ENCODE measurements at regions not wholly inside any gene's neighbourhood (a gene's known extent, or its start where the extent isn't known, plus 50 kb on each side); places are given as distances from the start of the nearest gene placed in this dataset.

DNA sequence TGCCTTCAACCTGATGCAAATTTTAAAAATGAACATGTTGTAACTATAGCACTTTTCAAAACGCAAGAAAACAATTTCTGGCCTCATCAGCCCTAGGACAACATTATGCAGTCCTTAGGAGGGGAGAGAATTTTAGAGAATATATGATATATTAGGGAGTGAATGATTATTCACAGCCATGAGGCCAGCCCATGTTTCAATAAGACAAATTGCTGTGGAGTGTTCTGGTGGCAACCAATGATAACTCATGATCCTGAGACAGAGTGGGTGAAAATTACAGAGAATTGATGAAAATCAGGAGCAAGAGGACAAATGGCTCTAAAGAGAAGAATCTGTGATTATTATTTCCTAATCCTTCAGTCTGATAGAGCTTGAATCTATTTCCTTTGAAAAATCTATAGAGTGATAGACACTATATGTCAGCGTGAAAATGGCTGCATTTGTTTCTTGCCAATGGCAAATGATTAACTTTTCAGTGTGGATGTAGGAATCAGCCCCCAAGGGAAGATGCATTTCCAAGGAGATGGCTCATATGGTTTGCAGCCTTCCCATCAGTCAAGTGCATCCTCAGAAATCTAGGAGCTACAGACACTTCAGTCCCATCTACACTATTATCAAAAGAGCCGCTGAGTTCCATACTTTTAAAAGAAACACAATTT lies 761.0 kb upstream of the ARRDC4 start:
- TF ChIP-seq, protein P1, sequence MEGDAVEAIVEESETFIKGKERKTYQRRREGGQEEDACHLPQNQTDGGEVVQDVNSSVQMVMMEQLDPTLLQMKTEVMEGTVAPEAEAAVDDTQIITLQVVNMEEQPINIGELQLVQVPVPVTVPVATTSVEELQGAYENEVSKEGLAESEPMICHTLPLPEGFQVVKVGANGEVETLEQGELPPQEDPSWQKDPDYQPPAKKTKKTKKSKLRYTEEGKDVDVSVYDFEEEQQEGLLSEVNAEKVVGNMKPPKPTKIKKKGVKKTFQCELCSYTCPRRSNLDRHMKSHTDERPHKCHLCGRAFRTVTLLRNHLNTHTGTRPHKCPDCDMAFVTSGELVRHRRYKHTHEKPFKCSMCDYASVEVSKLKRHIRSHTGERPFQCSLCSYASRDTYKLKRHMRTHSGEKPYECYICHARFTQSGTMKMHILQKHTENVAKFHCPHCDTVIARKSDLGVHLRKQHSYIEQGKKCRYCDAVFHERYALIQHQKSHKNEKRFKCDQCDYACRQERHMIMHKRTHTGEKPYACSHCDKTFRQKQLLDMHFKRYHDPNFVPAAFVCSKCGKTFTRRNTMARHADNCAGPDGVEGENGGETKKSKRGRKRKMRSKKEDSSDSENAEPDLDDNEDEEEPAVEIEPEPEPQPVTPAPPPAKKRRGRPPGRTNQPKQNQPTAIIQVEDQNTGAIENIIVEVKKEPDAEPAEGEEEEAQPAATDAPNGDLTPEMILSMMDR (IDR thresholded peaks at IDR 0.05 in 4 of 5, conservative IDR thresholded peaks at IDR 0.05 in 1 of 5) = no peak
- TF ChIP-seq POLR2A (IDR thresholded peaks at IDR 0.05) = no peak

Measured in gastrocnemius medialis (tissue), 4 donors.